Neural cell (in vitro differentiated cells): ENCODE measurements at regions not wholly inside any gene's neighbourhood (a gene's known extent, or its start where the extent isn't known, plus 50 kb on each side); places are given as distances from the start of the nearest gene placed in this dataset.

ENCODE experiments used
- H2AFZ ChIP-seq: fragments of 200-600, 300-800 bp; sonication (generic), shearing (Covaris generic); 2 replicates; pipeline ENCODE4 v1.6.0; 2014; ENCODE audit warnings: low read depth, mild to moderate bottlenecking, antibody characterized with exemption, low read length, moderate library complexity
- H3F3A ChIP-seq: fragments of 200-600 bp; shearing (Covaris generic); 2 replicates; pipeline ENCODE4 v1.6.1; 2016; ENCODE audit warnings: mild to moderate bottlenecking, moderate library complexity, mixed read lengths, antibody characterized with exemption, low read length; ENCODE audit not compliant: insufficient read depth, poor library complexity, severe bottlenecking
- H3K27ac ChIP-seq: fragments of 200-600, 300-800 bp; sonication (generic), shearing (Covaris generic); 2 replicates; pipeline ENCODE4 v1.5.1; 2014; ENCODE audit warnings: mild to moderate bottlenecking, low read length, moderate library complexity
- H3K27me3 ChIP-seq: fragments of 300-800, 200-600 bp; sonication (generic), shearing (Covaris generic); 2 replicates; pipeline ENCODE4 v1.6.0; 2014; ENCODE audit warnings: mild to moderate bottlenecking, low read depth, low read length, moderate library complexity; ENCODE audit not compliant: insufficient read depth
- H3K36me3 ChIP-seq: fragments of 300-800, 200-600 bp; sonication (generic), shearing (Covaris generic); 2 replicates; pipeline ENCODE4 v1.5.1; 2014; ENCODE audit warnings: mild to moderate bottlenecking, antibody characterized with exemption, low read length, moderate library complexity; ENCODE audit not compliant: insufficient read depth
- H3K4me2 ChIP-seq: fragments of 300-800, 200-600 bp; sonication (generic), shearing (Covaris generic); 2 replicates; pipeline ENCODE4 v1.6.0; 2014; ENCODE audit warnings: mild to moderate bottlenecking, low read length
- H3K4me3 ChIP-seq: fragments of 300-800, 200-600 bp; sonication (generic), shearing (Covaris generic); 2 replicates; pipeline ENCODE4 v1.5.1; 2014; ENCODE audit warnings: mild to moderate bottlenecking, low read length, moderate library complexity
- H3K79me2 ChIP-seq: fragments of 200-600 bp; shearing (Covaris generic); replicated peaks from 2 replicates; pipeline ENCODE4 v1.6.0; 2014; ENCODE audit warnings: mild to moderate bottlenecking, low read length, moderate library complexity; ENCODE audit not compliant: insufficient read depth
- H3K9ac ChIP-seq: fragments of 300-800, 200-600 bp; sonication (generic), shearing (Covaris generic); 2 replicates; pipeline ENCODE4 v1.6.1; 2016; ENCODE audit warnings: mild to moderate bottlenecking, low read length, mixed read lengths
- H3K9me2 ChIP-seq: fragments of 200-600 bp; shearing (Covaris generic); 2 replicates; pipeline ENCODE4 v1.6.1; 2016; ENCODE audit warnings: mild to moderate bottlenecking, low read length, mixed read lengths; ENCODE audit not compliant: insufficient read depth
- H3K9me3 ChIP-seq: fragments of 200-600, 300-800 bp; sonication (generic), shearing (Covaris generic); 2 replicates; pipeline ENCODE4 v1.6.1; 2016; ENCODE audit warnings: mild to moderate bottlenecking, mixed run types, low read length, moderate library complexity, mixed read lengths
- H4K20me1 ChIP-seq: fragments of 200-600 bp; shearing (Covaris generic); 2 replicates; pipeline ENCODE4 v1.6.1; 2016; ENCODE audit warnings: mild to moderate bottlenecking, mixed run types; ENCODE audit not compliant: insufficient read depth
- EP300 ChIP-seq: fragments of 450-650 bp; conservative IDR thresholded peaks from 2 replicates; pipeline ENCODE4 v1.6.1; 2014; ENCODE audit warnings: antibody characterized with exemption, mild to moderate bottlenecking, moderate library complexity; ENCODE audit not compliant: poor library complexity, severe bottlenecking
- EZH2 ChIP-seq: fragments of 200-600, 300-800 bp; shearing (Covaris generic), sonication (generic); IDR thresholded peaks from 2 replicates; pipeline ENCODE4 v1.6.1; 2014; ENCODE audit warnings: antibody characterized with exemption, low read length, borderline replicate concordance, mild to moderate bottlenecking; ENCODE audit not compliant: insufficient read depth, poor library complexity, severe bottlenecking
- MXI1 ChIP-seq: fragments of 450-650 bp; conservative IDR thresholded peaks from 2 replicates; pipeline ENCODE4 v1.6.1; 2014; ENCODE audit warnings: antibody characterized with exemption, mild to moderate bottlenecking; ENCODE audit not compliant: poor library complexity, severe bottlenecking
- POLR2AphosphoS5 ChIP-seq: IDR thresholded peaks from 2 replicates; pipeline ENCODE4 v1.6.1; 2012
- RAD21 ChIP-seq: fragments of 450-650 bp; conservative IDR thresholded peaks from 2 replicates; pipeline ENCODE4 v1.6.1; 2014; ENCODE audit warnings: antibody characterized with exemption, mild to moderate bottlenecking, moderate library complexity
- SMC3 ChIP-seq: fragments of 450-650 bp; conservative IDR thresholded peaks from 2 replicates; pipeline ENCODE4 v1.6.1; 2014; ENCODE audit warnings: antibody characterized with exemption, mild to moderate bottlenecking, moderate library complexity; ENCODE audit not compliant: poor library complexity
- TAF1 ChIP-seq: IDR thresholded peaks from 2 replicates; pipeline ENCODE4 v1.6.1; 2012; ENCODE audit warnings: low read depth
- TF ChIP-seq, protein P1 (sequence below): fragments of 450-650 bp; IDR thresholded peaks from 2 replicates; pipeline ENCODE4 v1.5.1; 2014; ENCODE audit warnings: antibody characterized with exemption, mild to moderate bottlenecking, moderate library complexity; ENCODE audit not compliant: poor library complexity, severe bottlenecking
- TF ChIP-seq, protein P2 (sequence below): IDR thresholded peaks from 2 replicates; pipeline ENCODE4 v1.6.1; 2012; ENCODE audit warnings: borderline replicate concordance

DNA sequence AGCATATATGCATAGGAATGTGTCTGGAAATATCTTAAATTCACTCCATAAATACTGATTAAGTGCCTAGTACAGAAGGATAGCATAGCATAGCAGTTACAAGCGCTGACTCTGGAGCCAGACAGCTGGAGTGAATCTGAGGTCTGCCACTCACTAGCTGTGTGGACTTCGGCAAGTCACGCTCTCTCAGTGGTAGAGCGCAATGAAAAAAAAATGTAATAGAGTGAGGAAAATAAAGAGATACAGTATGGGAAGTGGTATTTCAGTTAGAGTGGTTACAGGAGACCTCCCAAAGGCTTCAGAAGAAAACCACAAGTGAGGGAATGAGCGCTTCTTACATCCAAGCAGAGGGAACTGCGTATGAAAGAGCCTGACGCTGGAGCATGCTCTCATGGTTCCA, 338.9 kb upstream of the PRMT6 start:
- H3K9me3 ChIP-seq: no peaks in the 10 kb centered on the region
- H3K4me3 ChIP-seq: no peak overlapping the region
- no peaks in the 10 kb centered on the region for H3K36me3 ChIP-seq
- H2AFZ ChIP-seq: no peak overlapping the region
- no peak overlapping the region for H3K9ac ChIP-seq
- TF ChIP-seq TAF1: no peak
- TF ChIP-seq EZH2: no peak
- TF ChIP-seq, protein P1, sequence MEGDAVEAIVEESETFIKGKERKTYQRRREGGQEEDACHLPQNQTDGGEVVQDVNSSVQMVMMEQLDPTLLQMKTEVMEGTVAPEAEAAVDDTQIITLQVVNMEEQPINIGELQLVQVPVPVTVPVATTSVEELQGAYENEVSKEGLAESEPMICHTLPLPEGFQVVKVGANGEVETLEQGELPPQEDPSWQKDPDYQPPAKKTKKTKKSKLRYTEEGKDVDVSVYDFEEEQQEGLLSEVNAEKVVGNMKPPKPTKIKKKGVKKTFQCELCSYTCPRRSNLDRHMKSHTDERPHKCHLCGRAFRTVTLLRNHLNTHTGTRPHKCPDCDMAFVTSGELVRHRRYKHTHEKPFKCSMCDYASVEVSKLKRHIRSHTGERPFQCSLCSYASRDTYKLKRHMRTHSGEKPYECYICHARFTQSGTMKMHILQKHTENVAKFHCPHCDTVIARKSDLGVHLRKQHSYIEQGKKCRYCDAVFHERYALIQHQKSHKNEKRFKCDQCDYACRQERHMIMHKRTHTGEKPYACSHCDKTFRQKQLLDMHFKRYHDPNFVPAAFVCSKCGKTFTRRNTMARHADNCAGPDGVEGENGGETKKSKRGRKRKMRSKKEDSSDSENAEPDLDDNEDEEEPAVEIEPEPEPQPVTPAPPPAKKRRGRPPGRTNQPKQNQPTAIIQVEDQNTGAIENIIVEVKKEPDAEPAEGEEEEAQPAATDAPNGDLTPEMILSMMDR: no peak
- TF ChIP-seq MXI1: no peak
- no peak for TF ChIP-seq SMC3
- TF ChIP-seq, protein P2, sequence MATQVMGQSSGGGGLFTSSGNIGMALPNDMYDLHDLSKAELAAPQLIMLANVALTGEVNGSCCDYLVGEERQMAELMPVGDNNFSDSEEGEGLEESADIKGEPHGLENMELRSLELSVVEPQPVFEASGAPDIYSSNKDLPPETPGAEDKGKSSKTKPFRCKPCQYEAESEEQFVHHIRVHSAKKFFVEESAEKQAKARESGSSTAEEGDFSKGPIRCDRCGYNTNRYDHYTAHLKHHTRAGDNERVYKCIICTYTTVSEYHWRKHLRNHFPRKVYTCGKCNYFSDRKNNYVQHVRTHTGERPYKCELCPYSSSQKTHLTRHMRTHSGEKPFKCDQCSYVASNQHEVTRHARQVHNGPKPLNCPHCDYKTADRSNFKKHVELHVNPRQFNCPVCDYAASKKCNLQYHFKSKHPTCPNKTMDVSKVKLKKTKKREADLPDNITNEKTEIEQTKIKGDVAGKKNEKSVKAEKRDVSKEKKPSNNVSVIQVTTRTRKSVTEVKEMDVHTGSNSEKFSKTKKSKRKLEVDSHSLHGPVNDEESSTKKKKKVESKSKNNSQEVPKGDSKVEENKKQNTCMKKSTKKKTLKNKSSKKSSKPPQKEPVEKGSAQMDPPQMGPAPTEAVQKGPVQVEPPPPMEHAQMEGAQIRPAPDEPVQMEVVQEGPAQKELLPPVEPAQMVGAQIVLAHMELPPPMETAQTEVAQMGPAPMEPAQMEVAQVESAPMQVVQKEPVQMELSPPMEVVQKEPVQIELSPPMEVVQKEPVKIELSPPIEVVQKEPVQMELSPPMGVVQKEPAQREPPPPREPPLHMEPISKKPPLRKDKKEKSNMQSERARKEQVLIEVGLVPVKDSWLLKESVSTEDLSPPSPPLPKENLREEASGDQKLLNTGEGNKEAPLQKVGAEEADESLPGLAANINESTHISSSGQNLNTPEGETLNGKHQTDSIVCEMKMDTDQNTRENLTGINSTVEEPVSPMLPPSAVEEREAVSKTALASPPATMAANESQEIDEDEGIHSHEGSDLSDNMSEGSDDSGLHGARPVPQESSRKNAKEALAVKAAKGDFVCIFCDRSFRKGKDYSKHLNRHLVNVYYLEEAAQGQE: no peak
- TF ChIP-seq POLR2AphosphoS5: no peak
- no peak for TF ChIP-seq EP300
- TF ChIP-seq RAD21: no peak
- no peaks in the 10 kb centered on the region for H3F3A ChIP-seq
- no peaks in the 10 kb centered on the region for H3K79me2 ChIP-seq
- H4K20me1 ChIP-seq: no peaks in the 10 kb centered on the region
- H3K27ac ChIP-seq: no peak overlapping the region
- H3K4me2 ChIP-seq: no peak overlapping the region
- H3K27me3 ChIP-seq: no peaks in the 10 kb centered on the region
- no peaks in the 10 kb centered on the region for H3K9me2 ChIP-seq

- TF ChIP-seq, protein P1: no peak
- TF ChIP-seq POLR2AphosphoS5: no peak
- no peak for TF ChIP-seq RAD21
- no peak for TF ChIP-seq EP300
- TF ChIP-seq MXI1: no peak
- TF ChIP-seq SMC3: no peak
Observed at GRCh38 chr1:106721790-106722189, 334.7 kb upstream of the PRMT6 start.

More at GRCh38 chr1:106721790-106722189, 334.7 kb upstream of the PRMT6 start:
- H3K27ac ChIP-seq: no peak overlapping the region
- no peaks in the 10 kb centered on the region for H3K27me3 ChIP-seq
- no peaks in the 10 kb centered on the region for H3K9me2 ChIP-seq
- no peaks in the 10 kb centered on the region for H4K20me1 ChIP-seq
- no peaks in the 10 kb centered on the region for H3K36me3 ChIP-seq
- no peak overlapping the region for H3K4me3 ChIP-seq
- H3K4me2 ChIP-seq: no peak overlapping the region
- no peak overlapping the region for H3K9ac ChIP-seq
- no peaks in the 10 kb centered on the region for H3K79me2 ChIP-seq
- no peaks in the 10 kb centered on the region for H3K9me3 ChIP-seq
- no peak overlapping the region for H2AFZ ChIP-seq
- no peaks in the 10 kb centered on the region for H3F3A ChIP-seq
